Fibroblast of skin of left biceps (primary cell): ENCODE measurements at regions not wholly inside any gene's neighbourhood (a gene's known extent, or its start where the extent isn't known, plus 50 kb on each side); places are given as distances from the start of the nearest gene placed in this dataset.
"Not testable (repeated sequence)": the region's sequence is repeated elsewhere in the genome, so short reads cannot be mapped to it uniquely, and the experiment has no call there.

Experiments used
- DNase-seq, 2 experiments: peaks; one replicate each; pipeline ENCODE4 v3.0.0-alpha.2; 2013; ENCODE audit warnings: low read depth in 2 of 2

GRCh38 chr7:101679653-101680173 lies 50.6 kb upstream of the MYL10 start:
- DNase-seq: not testable (repeated sequence)

- no peak for DNase-seq
Measured at GRCh38 chr7:101680406-101681145, 51.5 kb upstream of the MYL10 start.

GRCh38 chr7:101681170-101682007 lies 52.3 kb upstream of the MYL10 start:
- peak; percentile 56 to 65 for DNase-seq

GRCh38 chr7:101684983-101685330 lies 55.9 kb upstream of the MYL10 start:
- DNase-seq: no peak

GRCh38 chr7:101686030-101686429 lies 56.9 kb upstream of the MYL10 start:
- DNase-seq: no peak

GRCh38 chr7:101687081-101687480 lies 58.0 kb upstream of the MYL10 start:
- DNase-seq: no peak

GRCh38 chr7:101687791-101688182 lies 58.7 kb upstream of the MYL10 start:
- no peak for DNase-seq

GRCh38 chr7:101688183-101688831 lies 59.2 kb upstream of the MYL10 start:
- DNase-seq: peak in 1 of 2 experiments; percentile 15

GRCh38 chr7:101688995-101689907 lies 60.2 kb upstream of the MYL10 start:
- no peak for DNase-seq

GRCh38 chr7:101690061-101690460 lies 61.0 kb upstream of the MYL10 start:
- DNase-seq: no peak

GRCh38 chr7:101691822-101692384 lies 62.8 kb upstream of the MYL10 start:
- DNase-seq: no peak

- no peak for DNase-seq
Measured at GRCh38 chr7:101693498-101694091, 64.5 kb upstream of the MYL10 start.

- no peak for DNase-seq
Measured at GRCh38 chr7:101698964-101699363, 69.9 kb upstream of the MYL10 start.

- no peak for DNase-seq
Measured at GRCh38 chr7:101699399-101699798, 70.3 kb upstream of the MYL10 start.

GRCh38 chr7:101699881-101700823 lies 71.1 kb upstream of the MYL10 start:
- DNase-seq: no peak

- DNase-seq: no peak
Measured at GRCh38 chr7:101701153-101701794, 72.2 kb upstream of the MYL10 start.

GRCh38 chr7:101702362-101702850 lies 73.3 kb upstream of the MYL10 start:
- DNase-seq: no peak

- DNase-seq: no peak
Measured at GRCh38 chr7:101705331-101705730, 76.2 kb upstream of the MYL10 start.

GRCh38 chr7:101707587-101707986 lies 78.5 kb upstream of the MYL10 start:
- no peak for DNase-seq
